ENCODE measurements at regions not wholly inside any gene's neighbourhood (a gene's known extent, or its start where the extent isn't known, plus 50 kb on each side); places are given as distances from the start of the nearest gene placed in this dataset.

- Histone ChIP-seq H3K27me3 (ENCODE audit: control insufficient read depth, insufficient read depth, low read length) (no peaks in the 10 kb centered on the region), H3K27ac (ENCODE audit: low read length) (no peak overlapping the region), H3K4me1 (ENCODE audit: control insufficient read depth, insufficient read depth, low read length) (no peaks in the 10 kb centered on the region), H3K36me3 (ENCODE audit: control insufficient read depth, insufficient read depth, low read length) (no peaks in the 10 kb centered on the region), H3K9me3 (ENCODE audit: control insufficient read depth, low read depth, low read length) (no peaks in the 10 kb centered on the region), H3K4me3 (ENCODE audit: low read length) (no peak overlapping the region)
- WGBS (ENCODE audit: insufficient coverage, low lambda C conversion rate): 56% methylated on average over 2 of the region's 4 CpGs
- no peak for DNase-seq
Measured at GRCh38 chr3:177320765-177321247, 123.5 kb upstream of the TBL1XR1 start.

- WGBS (ENCODE audit: insufficient coverage, low lambda C conversion rate): 100% methylated on average over 2 of the region's 6 CpGs
- no peak for DNase-seq
- no peak overlapping the region for H3K27ac ChIP-seq (ENCODE audit: low read length)
Measured at GRCh38 chr3:177321819-177322218, 124.5 kb upstream of the TBL1XR1 start.

GRCh38 chr3:177322881-177323280 is 125.6 kb upstream of the TBL1XR1 start:
- Histone ChIP-seq H3K27ac (ENCODE audit: low read length) (no peak overlapping the region), H3K9me3 (ENCODE audit: control insufficient read depth, low read depth, low read length) (no peaks in the 10 kb centered on the region), H3K27me3 (ENCODE audit: control insufficient read depth, insufficient read depth, low read length) (no peaks in the 10 kb centered on the region), H3K4me3 (ENCODE audit: low read length) (no peak overlapping the region), H3K36me3 (ENCODE audit: control insufficient read depth, insufficient read depth, low read length) (no peaks in the 10 kb centered on the region), H3K4me1 (ENCODE audit: control insufficient read depth, insufficient read depth, low read length) (no peaks in the 10 kb centered on the region)
- WGBS (ENCODE audit: insufficient coverage, low lambda C conversion rate): 100% methylated on average over 1 of the region's 10 CpGs
- DNase-seq: no peak

More at GRCh38 chr3:177321819-177322218, 124.5 kb upstream of the TBL1XR1 start:
- no peaks in the 10 kb centered on the region for H3K4me1 ChIP-seq (ENCODE audit: control insufficient read depth, insufficient read depth, low read length)
- H3K36me3 ChIP-seq (ENCODE audit: control insufficient read depth, insufficient read depth, low read length): no peaks in the 10 kb centered on the region
- H3K9me3 ChIP-seq (ENCODE audit: control insufficient read depth, low read depth, low read length): no peaks in the 10 kb centered on the region
- no peaks in the 10 kb centered on the region for H3K27me3 ChIP-seq (ENCODE audit: control insufficient read depth, insufficient read depth, low read length)
- no peak overlapping the region for H3K4me3 ChIP-seq (ENCODE audit: low read length)

GRCh38 chr3:177329854-177330253 is 132.6 kb upstream of the TBL1XR1 start:
- peaks cover 5% of the 10 kb centered on the region for H3K4me1 ChIP-seq (ENCODE audit: control insufficient read depth, insufficient read depth, low read length)
- no peak for DNase-seq
- H3K9me3 ChIP-seq (ENCODE audit: control insufficient read depth, low read depth, low read length): no peaks in the 10 kb centered on the region
- H3K4me3 ChIP-seq (ENCODE audit: low read length): no peak overlapping the region
- H3K36me3 ChIP-seq (ENCODE audit: control insufficient read depth, insufficient read depth, low read length): no peaks in the 10 kb centered on the region
- H3K27me3 ChIP-seq (ENCODE audit: control insufficient read depth, insufficient read depth, low read length): no peaks in the 10 kb centered on the region
- H3K27ac ChIP-seq (ENCODE audit: low read length): no peak overlapping the region
- WGBS (ENCODE audit: insufficient coverage, low lambda C conversion rate): no CpG with 5 or more reads among the region's 3 CpGs

GRCh38 chr3:177330779-177331178 is 133.5 kb upstream of the TBL1XR1 start:
- no CpG with 5 or more reads among the region's 6 CpGs for WGBS (ENCODE audit: insufficient coverage, low lambda C conversion rate)
- H3K9me3 ChIP-seq (ENCODE audit: control insufficient read depth, low read depth, low read length): no peaks in the 10 kb centered on the region
- no peak for DNase-seq
- no peak overlapping the region for H3K27ac ChIP-seq (ENCODE audit: low read length)
- H3K36me3 ChIP-seq (ENCODE audit: control insufficient read depth, insufficient read depth, low read length): no peaks in the 10 kb centered on the region
- no peak overlapping the region for H3K4me3 ChIP-seq (ENCODE audit: low read length)
- H3K4me1 ChIP-seq (ENCODE audit: control insufficient read depth, insufficient read depth, low read length): peaks cover 5% of the 10 kb centered on the region
- H3K27me3 ChIP-seq (ENCODE audit: control insufficient read depth, insufficient read depth, low read length): no peaks in the 10 kb centered on the region

GRCh38 chr3:177331203-177331835 is 134.0 kb upstream of the TBL1XR1 start:
- no peaks in the 10 kb centered on the region for H3K9me3 ChIP-seq (ENCODE audit: control insufficient read depth, low read depth, low read length)
- no peak overlapping the region for H3K4me3 ChIP-seq (ENCODE audit: low read length)
- WGBS (ENCODE audit: insufficient coverage, low lambda C conversion rate): no CpG with 5 or more reads among the region's 3 CpGs
- H3K36me3 ChIP-seq (ENCODE audit: control insufficient read depth, insufficient read depth, low read length): no peaks in the 10 kb centered on the region
- DNase-seq: no peak
- no peak overlapping the region for H3K27ac ChIP-seq (ENCODE audit: low read length)
- H3K27me3 ChIP-seq (ENCODE audit: control insufficient read depth, insufficient read depth, low read length): no peaks in the 10 kb centered on the region
- H3K4me1 ChIP-seq (ENCODE audit: control insufficient read depth, insufficient read depth, low read length): peaks cover 5% of the 10 kb centered on the region

- no peaks in the 10 kb centered on the region for H3K36me3 ChIP-seq (ENCODE audit: control insufficient read depth, insufficient read depth, low read length)
- WGBS (ENCODE audit: insufficient coverage, low lambda C conversion rate): no CpG with 5 or more reads among the region's 2 CpGs
- H3K27ac ChIP-seq (ENCODE audit: low read length): no peak overlapping the region
- no peaks in the 10 kb centered on the region for H3K9me3 ChIP-seq (ENCODE audit: control insufficient read depth, low read depth, low read length)
- H3K27me3 ChIP-seq (ENCODE audit: control insufficient read depth, insufficient read depth, low read length): no peaks in the 10 kb centered on the region
- H3K4me1 ChIP-seq (ENCODE audit: control insufficient read depth, insufficient read depth, low read length): peaks cover 13% of the 10 kb centered on the region
- no peak for DNase-seq
- H3K4me3 ChIP-seq (ENCODE audit: low read length): no peak overlapping the region
Measured at GRCh38 chr3:177332955-177333354, 135.7 kb upstream of the TBL1XR1 start.

GRCh38 chr3:177333533-177334520 is 136.5 kb upstream of the TBL1XR1 start:
- 80% methylated on average over 2 of the region's 7 CpGs for WGBS (ENCODE audit: insufficient coverage, low lambda C conversion rate)
- no peak overlapping the region for H3K27ac ChIP-seq (ENCODE audit: low read length)
- no peaks in the 10 kb centered on the region for H3K36me3 ChIP-seq (ENCODE audit: control insufficient read depth, insufficient read depth, low read length)
- H3K4me1 ChIP-seq (ENCODE audit: control insufficient read depth, insufficient read depth, low read length): peaks cover 19% of the 10 kb centered on the region
- H3K4me3 ChIP-seq (ENCODE audit: low read length): no peak overlapping the region
- no peaks in the 10 kb centered on the region for H3K27me3 ChIP-seq (ENCODE audit: control insufficient read depth, insufficient read depth, low read length)
- DNase-seq: peak in 1 of 2 donors; percentile 30
- H3K9me3 ChIP-seq (ENCODE audit: control insufficient read depth, low read depth, low read length): no peaks in the 10 kb centered on the region

- no peaks in the 10 kb centered on the region for H3K9me3 ChIP-seq (ENCODE audit: control insufficient read depth, low read depth, low read length)
- no peak overlapping the region for H3K27ac ChIP-seq (ENCODE audit: low read length)
- H3K27me3 ChIP-seq (ENCODE audit: control insufficient read depth, insufficient read depth, low read length): no peaks in the 10 kb centered on the region
- peaks cover 22% of the 10 kb centered on the region for H3K4me1 ChIP-seq (ENCODE audit: control insufficient read depth, insufficient read depth, low read length)
- no peak overlapping the region for H3K4me3 ChIP-seq (ENCODE audit: low read length)
- H3K36me3 ChIP-seq (ENCODE audit: control insufficient read depth, insufficient read depth, low read length): no peaks in the 10 kb centered on the region
- DNase-seq: no peak
- no CpG with 5 or more reads among the region's 5 CpGs for WGBS (ENCODE audit: insufficient coverage, low lambda C conversion rate)
Measured at GRCh38 chr3:177334803-177335202, 137.5 kb upstream of the TBL1XR1 start.

GRCh38 chr3:177335728-177336127 is 138.4 kb upstream of the TBL1XR1 start:
- Histone ChIP-seq H3K9me3 (ENCODE audit: control insufficient read depth, low read depth, low read length) (no peaks in the 10 kb centered on the region), H3K27ac (ENCODE audit: low read length) (peak overlapping the region; percentile 10), H3K4me1 (ENCODE audit: control insufficient read depth, insufficient read depth, low read length) (peaks cover 27% of the 10 kb centered on the region), H3K36me3 (ENCODE audit: control insufficient read depth, insufficient read depth, low read length) (no peaks in the 10 kb centered on the region), H3K27me3 (ENCODE audit: control insufficient read depth, insufficient read depth, low read length) (no peaks in the 10 kb centered on the region), H3K4me3 (ENCODE audit: low read length) (no peak overlapping the region)
- WGBS (ENCODE audit: insufficient coverage, low lambda C conversion rate): no CpG with 5 or more reads among the region's 3 CpGs
- DNase-seq: peak in 1 of 2 donors; percentile 66

Measured in large intestine (tissue), 3 donors.